Kidney capillary endothelial cell (primary cell): ENCODE measurements at regions not wholly inside any gene's neighbourhood (a gene's known extent, or its start where the extent isn't known, plus 50 kb on each side); places are given as distances from the start of the nearest gene placed in this dataset.

Experiments used
- DNase-seq: peaks from one replicate; pipeline ENCODE4 v3.0.0-alpha.2; 2018; ENCODE audit warnings: low spot score

- DNase-seq, result no peak
These were observed 306.5 kb upstream of the ZFHX3 start for GRCh38 chr16:73354434-73354833.

- DNase-seq, result no peak
These were observed 303.0 kb upstream of the ZFHX3 start for GRCh38 chr16:73350707-73351452.

GRCh38 chr16:73347500-73348375 lies 299.8 kb upstream of the ZFHX3 start:
- no peak for DNase-seq

- no peak for DNase-seq
These were observed 291.9 kb upstream of the ZFHX3 start for GRCh38 chr16:73339821-73340220.

GRCh38 chr16:73337373-73338296 lies 289.7 kb upstream of the ZFHX3 start:
- DNase-seq, result no peak

- no peak for DNase-seq
These were observed 281.7 kb upstream of the ZFHX3 start for GRCh38 chr16:73329358-73330286.

GRCh38 chr16:73326770-73327470 lies 279.0 kb upstream of the ZFHX3 start:
- DNase-seq, result no peak

- DNase-seq, result no peak
These were observed 278.3 kb upstream of the ZFHX3 start for GRCh38 chr16:73326221-73326620.

GRCh38 chr16:73323880-73324279 lies 276.0 kb upstream of the ZFHX3 start:
- DNase-seq, result no peak

- DNase-seq, result no peak
These were observed 274.9 kb upstream of the ZFHX3 start for GRCh38 chr16:73322856-73323255.

- no peak for DNase-seq
These were observed 273.9 kb upstream of the ZFHX3 start for GRCh38 chr16:73321853-73322252.

GRCh38 chr16:73319737-73320136 lies 271.8 kb upstream of the ZFHX3 start:
- no peak for DNase-seq

- DNase-seq, result no peak
These were observed 271.3 kb upstream of the ZFHX3 start for GRCh38 chr16:73319261-73319660.

- DNase-seq, result no peak
These were observed 269.5 kb upstream of the ZFHX3 start for GRCh38 chr16:73317321-73317857.

GRCh38 chr16:73315645-73316044 lies 267.7 kb upstream of the ZFHX3 start:
- no peak for DNase-seq

- no peak for DNase-seq
These were observed 266.0 kb upstream of the ZFHX3 start for GRCh38 chr16:73313950-73314349.

GRCh38 chr16:73311857-73312723 lies 264.2 kb upstream of the ZFHX3 start:
- DNase-seq, result no peak

GRCh38 chr16:73308771-73309170 lies 260.8 kb upstream of the ZFHX3 start:
- DNase-seq, result no peak

- DNase-seq, result no peak
These were observed 259.0 kb upstream of the ZFHX3 start for GRCh38 chr16:73306901-73307413.
